GM12864 (cell line): ENCODE measurements at regions not wholly inside any gene's neighbourhood (a gene's known extent, or its start where the extent isn't known, plus 50 kb on each side); places are given as distances from the start of the nearest gene placed in this dataset.

ENCODE experiments used
- DNase-seq: peaks from one replicate; pipeline ENCODE4 v3.0.0-alpha.2; 2011; ENCODE audit warnings: low read depth
- H3K4me3 ChIP-seq: 2 replicates; pipeline ENCODE4 v1.5.1; 2011; ENCODE audit warnings: mild to moderate bottlenecking, low read depth, low read length, control low read depth
- TF ChIP-seq, protein P1 (sequence below): IDR thresholded peaks from 2 replicates; pipeline ENCODE4 v1.5.1; 2011; ENCODE audit warnings: low read depth, mild to moderate bottlenecking, moderate library complexity, low read length, control low read depth, inconsistent platforms; ENCODE audit errors: missing control alignments

DNA sequence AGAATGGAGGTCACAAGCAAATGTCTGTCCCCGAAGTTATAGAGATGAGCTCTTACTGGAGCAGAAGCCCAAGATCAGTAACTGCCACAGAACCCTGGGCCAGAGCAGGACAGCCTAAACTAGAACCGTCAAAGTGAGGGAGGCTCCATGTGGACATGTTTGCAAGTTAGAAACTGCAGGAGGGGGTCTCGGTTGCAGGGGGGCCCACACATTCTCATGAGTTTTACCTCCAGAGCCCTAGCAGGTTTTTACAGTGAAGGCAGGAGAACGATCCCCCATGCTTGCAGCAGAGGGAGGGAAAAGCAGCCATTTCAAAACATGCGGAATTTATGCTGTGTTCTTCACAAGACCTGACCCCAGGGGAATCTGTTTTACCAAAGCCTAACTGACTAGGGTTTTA lies 133.5 kb upstream of the B3GAT1 start:
- TF ChIP-seq, protein P1, sequence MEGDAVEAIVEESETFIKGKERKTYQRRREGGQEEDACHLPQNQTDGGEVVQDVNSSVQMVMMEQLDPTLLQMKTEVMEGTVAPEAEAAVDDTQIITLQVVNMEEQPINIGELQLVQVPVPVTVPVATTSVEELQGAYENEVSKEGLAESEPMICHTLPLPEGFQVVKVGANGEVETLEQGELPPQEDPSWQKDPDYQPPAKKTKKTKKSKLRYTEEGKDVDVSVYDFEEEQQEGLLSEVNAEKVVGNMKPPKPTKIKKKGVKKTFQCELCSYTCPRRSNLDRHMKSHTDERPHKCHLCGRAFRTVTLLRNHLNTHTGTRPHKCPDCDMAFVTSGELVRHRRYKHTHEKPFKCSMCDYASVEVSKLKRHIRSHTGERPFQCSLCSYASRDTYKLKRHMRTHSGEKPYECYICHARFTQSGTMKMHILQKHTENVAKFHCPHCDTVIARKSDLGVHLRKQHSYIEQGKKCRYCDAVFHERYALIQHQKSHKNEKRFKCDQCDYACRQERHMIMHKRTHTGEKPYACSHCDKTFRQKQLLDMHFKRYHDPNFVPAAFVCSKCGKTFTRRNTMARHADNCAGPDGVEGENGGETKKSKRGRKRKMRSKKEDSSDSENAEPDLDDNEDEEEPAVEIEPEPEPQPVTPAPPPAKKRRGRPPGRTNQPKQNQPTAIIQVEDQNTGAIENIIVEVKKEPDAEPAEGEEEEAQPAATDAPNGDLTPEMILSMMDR = no peak
- H3K4me3 ChIP-seq = no peak overlapping the region
- DNase-seq = no peak

DNA sequence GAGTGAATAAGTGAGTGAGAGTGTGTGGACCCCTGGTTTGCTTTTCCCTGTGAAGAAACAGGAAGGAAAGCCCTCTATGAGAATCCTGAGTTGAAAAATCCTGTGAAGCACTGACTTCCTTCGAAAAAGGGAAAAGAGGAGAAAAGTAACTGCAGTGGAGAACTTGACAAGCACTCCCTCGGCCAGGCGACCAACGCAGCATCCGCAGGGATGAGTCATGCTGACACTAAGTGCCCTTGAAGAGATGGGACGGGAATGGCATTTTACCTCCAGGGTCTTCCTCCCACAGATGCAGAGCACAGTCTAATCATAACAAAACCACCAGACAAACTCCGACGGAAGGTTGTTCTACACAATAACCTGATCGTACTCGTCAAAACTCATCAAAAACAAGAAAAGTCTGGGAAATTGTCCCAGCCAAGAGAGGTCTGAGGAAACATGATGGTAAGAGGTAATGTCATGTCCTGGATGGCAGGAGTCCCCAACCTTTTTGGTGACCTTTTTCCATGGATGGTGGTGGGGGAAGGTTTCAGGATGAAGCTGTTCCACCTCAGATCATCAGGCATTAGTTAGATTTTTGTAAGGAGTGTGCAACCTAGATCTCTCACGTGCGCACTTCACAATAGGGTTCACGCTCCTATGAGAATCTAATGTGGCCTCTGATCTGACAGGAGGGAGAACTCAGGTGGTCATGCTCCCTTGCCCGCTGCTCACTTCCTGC lies 132.2 kb upstream of the B3GAT1 start:
- TF ChIP-seq, protein P1 = no peak
- H3K4me3 ChIP-seq = no peak overlapping the region
- DNase-seq = no peak

DNA sequence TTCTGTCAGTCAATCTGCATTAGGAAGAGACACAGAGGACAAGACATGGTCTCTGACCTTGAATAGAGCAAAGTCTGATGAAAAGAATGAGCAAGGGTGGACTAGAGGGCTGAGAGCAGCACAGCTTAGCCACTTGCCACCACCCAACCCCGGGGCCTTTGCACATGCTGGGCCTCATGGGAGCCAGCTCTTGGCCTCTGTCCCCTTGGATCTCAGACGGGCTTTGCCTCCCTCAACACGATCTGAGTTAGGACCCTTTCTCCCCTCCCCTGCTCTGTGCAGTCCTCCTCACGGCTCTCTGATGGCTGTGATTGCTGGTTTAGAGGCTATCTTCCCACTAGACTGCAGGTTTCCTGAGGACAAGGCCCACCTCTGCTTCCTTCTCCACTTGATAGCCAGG lies 131.6 kb upstream of the B3GAT1 start:
- TF ChIP-seq, protein P1 = no peak
- H3K4me3 ChIP-seq = no peak overlapping the region
- no peak for DNase-seq

DNA sequence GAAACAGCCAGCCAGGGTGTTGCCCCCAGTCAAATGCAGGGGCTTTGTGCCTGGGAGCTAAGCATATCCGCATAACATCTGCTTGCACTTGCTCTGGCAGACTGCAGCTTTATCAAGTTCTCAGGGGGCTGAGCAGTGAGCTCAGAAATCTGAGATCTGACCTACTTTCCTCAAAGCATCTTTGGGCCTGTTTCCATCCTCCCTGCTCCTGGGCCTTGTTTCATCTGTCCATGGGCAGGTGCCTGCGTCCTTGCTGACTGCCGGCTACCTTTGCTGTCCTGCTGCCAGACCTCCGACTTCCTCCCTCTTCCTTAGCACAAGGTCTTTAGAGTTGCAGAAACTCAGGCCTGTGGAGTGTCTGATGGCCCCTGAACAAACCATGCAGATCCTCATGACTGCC lies 131.2 kb upstream of the B3GAT1 start:
- DNase-seq = no peak
- TF ChIP-seq, protein P1 = no peak
- no peak overlapping the region for H3K4me3 ChIP-seq

DNA sequence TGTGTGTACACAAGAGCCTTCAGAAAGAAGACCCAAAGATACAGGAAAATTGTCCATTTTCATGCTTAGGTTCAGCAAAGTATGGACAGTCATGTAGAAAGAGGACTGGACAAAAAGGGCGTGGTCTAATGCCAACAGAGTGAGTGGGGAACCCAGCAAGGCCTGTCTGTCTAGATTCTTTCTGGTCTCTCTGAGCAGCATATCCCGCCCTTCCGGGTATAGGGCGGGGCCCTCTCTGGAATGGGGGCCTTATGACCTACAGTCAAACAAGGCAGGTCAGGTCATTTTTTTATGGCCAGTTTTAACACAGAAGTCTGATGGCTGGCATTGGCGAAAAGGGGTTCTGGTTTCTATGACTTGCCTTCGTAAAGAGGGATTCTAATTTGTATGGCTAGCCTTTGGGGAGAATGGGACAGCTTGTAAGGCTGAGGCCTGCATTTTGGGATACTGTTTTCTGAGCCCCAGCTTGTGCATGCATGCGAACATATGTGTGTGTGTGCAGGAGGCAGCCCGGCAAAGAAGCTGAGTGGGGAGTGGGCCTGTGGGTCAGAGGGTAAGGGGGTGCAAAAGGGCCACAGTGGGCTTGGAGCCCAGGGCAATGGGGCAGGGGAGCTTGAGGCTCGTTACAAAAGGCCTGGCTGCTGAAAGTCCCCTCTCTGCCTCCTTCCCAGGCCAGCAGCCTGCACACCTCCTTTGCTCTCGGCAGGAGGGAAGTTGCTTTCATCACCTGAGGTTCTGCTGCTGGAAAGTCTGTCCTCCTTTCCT lies 130.5 kb upstream of the B3GAT1 start:
- H3K4me3 ChIP-seq = no peak overlapping the region
- DNase-seq = no peak
- TF ChIP-seq, protein P1 = no peak

DNA sequence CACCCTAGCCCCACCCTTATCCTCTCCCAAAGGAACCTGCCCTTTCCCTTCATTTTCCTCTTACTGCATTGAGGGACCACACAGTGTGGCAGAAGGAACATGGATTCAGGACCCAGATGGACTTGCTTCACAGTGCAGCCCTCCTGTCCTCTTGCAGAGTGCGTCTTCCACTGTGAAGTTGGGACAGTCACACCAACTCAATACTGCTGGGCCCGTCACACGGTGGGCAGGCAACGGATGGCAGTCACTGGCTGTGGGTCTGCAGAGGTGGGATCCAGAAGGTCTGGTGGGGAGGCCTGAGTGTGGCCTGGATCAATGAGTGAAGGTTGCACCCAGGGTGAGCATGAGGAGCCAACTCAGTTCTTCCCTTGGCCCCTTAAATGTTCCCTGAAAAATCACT lies 129.9 kb upstream of the B3GAT1 start:
- DNase-seq = no peak
- no peak overlapping the region for H3K4me3 ChIP-seq
- TF ChIP-seq, protein P1 = no peak

DNA sequence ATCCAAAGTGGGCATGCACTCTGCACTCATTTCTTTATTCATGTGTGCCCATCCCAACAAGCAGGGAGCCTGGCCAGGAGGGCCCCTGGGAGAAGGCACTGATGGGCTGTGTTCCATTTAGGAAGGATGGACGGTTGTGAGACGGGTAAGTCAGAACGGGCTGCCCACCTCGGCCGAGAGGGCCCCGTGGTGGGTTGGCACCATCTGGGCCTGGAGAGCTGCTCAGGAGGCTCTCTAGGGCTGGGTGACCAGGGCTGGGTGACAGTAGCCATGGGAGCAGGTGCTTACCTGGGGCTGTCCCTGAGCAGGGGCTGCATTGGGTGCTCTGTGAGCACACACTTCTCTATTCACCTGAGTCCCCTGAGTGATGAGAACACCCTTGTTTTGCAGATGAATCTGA lies 129.3 kb upstream of the B3GAT1 start:
- TF ChIP-seq, protein P1 = no peak
- no peak for DNase-seq
- no peak overlapping the region for H3K4me3 ChIP-seq
